ENCODE measurements at regions not wholly inside any gene's neighbourhood (a gene's known extent, or its start where the extent isn't known, plus 50 kb on each side); places are given as distances from the start of the nearest gene placed in this dataset.

- TF ChIP-seq POLR2A (IDR thresholded peaks at IDR 0.05; ENCODE audit: low read depth, low read length) (no peak), MAX (IDR thresholded peaks at IDR 0.05; ENCODE audit: insufficient read depth, insufficient read length) (no peak), POLR2AphosphoS5 (IDR thresholded peaks at IDR 0.05; ENCODE audit: insufficient read depth, low read depth, low read length) (no peak), EZH2 (IDR thresholded peaks at IDR 0.05; ENCODE audit: borderline replicate concordance, low read depth, low read length, severe bottlenecking) (no peak), MYC (IDR thresholded peaks at IDR 0.05; ENCODE audit: low read depth, low read length) (no peak), GATA2 (IDR thresholded peaks at IDR 0.05; ENCODE audit: insufficient read depth, insufficient read length, low read depth, low read length) (no peak)
- TF ChIP-seq, protein P1, sequence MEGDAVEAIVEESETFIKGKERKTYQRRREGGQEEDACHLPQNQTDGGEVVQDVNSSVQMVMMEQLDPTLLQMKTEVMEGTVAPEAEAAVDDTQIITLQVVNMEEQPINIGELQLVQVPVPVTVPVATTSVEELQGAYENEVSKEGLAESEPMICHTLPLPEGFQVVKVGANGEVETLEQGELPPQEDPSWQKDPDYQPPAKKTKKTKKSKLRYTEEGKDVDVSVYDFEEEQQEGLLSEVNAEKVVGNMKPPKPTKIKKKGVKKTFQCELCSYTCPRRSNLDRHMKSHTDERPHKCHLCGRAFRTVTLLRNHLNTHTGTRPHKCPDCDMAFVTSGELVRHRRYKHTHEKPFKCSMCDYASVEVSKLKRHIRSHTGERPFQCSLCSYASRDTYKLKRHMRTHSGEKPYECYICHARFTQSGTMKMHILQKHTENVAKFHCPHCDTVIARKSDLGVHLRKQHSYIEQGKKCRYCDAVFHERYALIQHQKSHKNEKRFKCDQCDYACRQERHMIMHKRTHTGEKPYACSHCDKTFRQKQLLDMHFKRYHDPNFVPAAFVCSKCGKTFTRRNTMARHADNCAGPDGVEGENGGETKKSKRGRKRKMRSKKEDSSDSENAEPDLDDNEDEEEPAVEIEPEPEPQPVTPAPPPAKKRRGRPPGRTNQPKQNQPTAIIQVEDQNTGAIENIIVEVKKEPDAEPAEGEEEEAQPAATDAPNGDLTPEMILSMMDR (IDR thresholded peaks at IDR 0.05; ENCODE audit: extremely low read depth in 1 of 2, insufficient read depth in 1 of 2, low read depth in 1 of 2, low read length in 2 of 2): no peak
Measured at GRCh38 chr5:100682625-100683024, 147.5 kb downstream of the FAM174A start.

All from endothelial cell of umbilical vein (primary cell).